Activated CD4-positive, alpha-beta T cell treated with anti-CD3 and anti-CD28 coated beads, Interleukin-2, amount 50 U/mL, for 16 hours (primary cell): ENCODE measurements at regions not wholly inside any gene's neighbourhood (a gene's known extent, or its start where the extent isn't known, plus 50 kb on each side); places are given as distances from the start of the nearest gene placed in this dataset.

Experiments
- DNase-seq: peaks from one replicate; pipeline ENCODE4 v3.0.0-alpha.2; 2020

DNA sequence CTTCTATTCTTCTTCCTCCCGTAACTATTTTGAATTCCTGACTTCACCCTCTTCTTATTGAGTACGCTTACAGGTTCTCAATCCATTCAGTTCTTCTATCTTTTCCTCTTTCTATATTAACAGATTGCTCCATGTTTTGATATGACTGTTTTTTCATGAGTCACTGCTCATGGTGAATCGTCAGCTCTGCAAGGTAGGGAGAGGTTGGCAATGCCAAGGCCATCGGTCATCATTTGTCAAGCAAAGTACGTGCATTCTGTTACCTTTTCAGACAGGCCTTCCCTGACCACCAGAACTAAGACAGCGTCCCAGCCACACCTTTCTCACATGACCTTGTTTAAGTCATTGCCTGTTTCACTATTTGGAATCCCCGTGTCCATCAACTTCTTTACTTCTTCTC lies 1001.9 kb upstream of the SORCS1 start:
- DNase-seq = no peak

DNA sequence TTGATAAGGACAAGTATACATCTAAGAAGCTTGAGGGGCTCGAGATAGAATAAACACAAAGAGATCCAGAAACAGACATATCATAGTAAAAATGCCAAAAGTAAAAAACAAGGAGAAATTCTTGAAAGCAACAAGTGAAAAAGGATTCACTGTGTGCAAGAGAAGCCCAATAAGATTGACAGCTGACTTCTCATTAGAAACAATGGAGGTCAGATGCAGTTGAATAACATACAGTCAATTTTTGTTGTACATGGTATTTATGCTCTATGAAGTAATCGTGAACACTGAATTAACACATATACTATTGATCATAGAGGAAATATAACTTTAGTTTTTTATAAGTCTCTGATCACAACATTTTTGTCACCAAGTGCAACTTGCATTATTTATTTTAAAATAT lies 982.8 kb upstream of the SORCS1 start:
- DNase-seq = no peak

DNA sequence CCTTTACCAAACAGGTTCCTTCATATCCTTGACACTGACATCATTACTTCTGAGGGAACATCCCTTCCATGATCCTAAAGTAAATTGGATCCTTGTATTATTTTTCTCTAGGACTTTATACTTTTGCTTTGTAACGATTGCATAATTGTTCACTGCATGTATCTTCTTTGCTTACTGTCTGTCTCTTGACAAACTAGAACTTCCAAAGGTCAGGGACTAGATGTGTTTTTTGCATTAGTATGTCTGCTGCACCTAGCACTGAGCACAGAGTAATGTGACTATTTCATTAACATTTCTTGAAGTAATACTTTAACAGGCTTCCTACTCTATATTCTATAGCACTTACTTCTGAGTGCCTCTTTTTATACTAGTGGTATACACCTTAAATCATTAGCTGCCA lies 976.6 kb upstream of the SORCS1 start:
- no peak for DNase-seq

DNA sequence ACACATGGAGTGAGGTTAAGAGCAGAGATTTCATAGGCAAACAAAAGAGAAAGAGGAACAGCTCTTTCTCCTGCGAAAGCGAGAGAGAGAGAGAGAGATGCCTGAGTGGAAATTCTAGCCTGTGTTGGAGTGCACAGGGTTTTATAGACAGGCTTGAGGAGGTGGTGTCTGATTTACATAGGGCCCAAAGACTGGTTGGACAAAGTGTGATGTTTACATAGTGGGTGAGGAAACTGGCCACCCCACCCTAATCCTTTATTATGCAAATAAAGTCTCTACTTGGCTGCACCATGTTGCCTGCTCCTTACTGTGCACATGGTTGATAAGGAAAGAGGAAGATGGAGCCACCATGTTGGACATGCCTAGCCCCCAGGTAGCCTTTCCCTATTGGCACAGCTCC lies 967.8 kb upstream of the SORCS1 start:
- no peak for DNase-seq

DNA sequence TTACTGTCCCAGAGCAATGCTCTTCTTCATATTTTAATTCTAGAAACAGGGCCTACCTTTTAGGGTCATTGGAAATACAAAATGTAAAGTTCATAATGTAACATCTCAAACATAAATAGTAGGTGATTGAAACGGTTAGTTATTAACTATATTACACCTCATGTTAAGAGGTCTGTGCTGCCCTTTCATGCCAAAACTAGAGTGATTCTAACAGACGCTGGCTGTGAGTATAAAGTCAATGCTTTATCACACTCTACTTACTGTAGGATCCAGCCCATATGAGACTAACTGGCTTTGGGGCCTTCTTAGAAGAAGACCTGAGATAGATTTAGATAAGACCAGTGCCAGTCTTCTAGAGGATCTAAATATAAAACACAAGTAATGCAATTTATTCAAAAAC lies 966.1 kb upstream of the SORCS1 start:
- DNase-seq = no peak

DNA sequence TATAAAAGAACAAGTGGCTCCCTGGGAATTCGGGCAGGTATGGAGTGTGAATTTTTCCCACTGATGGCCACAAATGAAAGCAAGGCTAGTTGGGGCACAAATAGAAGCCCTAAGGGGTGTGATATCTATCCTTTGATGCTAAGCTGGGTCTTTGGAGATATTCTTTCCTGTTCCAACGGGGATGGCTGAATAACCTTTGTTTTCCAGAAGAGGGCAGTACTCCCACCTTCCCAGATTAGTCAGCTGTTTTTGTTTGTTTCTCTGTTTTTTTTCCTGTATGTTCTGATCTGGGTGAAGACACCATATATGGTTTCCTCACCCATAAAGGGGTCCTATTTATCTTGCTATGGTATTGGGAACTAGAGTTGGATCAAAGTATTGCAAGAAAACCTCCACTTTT lies 947.7 kb upstream of the SORCS1 start:
- DNase-seq = no peak

DNA sequence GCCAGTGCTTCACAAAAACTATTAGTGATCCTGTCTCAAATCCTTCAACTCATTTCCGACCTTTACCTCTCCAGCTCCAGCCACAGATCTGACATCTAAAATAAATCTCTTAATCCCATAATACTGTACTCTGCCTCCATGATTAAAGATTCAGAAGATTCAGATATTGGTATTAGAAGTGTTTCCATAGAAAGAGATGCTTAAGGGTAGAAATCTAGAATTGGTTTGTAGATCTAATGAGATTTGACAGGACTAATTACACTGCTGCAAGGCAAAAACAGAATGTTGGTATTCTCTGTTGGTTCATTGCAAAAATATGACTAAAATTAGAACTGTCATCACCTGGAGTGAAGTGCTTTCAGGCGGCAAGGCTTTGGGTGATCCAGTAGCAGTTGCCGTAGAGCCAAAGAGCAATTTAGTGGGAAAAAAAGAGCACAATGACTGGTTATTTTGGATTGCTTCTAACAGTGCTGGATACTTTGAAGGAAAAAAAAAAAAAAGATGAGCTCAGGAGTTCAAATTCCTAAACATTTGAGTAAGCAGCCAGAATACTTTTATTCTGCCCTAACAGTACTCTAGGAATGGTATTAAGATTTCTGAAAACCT lies 940.1 kb upstream of the SORCS1 start:
- no peak for DNase-seq

DNA sequence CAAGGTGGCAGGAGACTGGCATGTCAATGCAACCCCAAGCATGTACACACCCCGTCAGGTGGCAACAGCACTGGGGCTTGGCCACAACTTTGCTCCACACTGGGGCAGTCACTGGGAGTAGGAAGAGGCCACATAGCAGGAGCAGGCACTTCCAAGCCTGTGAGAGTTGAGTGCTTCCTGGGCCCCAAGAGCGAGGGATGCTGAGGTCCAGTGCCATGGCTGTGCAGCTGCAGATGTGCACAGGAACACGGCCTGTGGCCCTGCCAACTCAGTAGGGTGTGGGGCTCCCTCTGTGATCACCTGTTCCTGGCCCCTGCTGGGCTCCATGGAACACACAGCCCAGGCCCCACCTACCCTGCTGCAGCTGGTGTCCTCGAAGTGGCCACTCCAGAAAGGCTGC lies 932.8 kb upstream of the SORCS1 start:
- DNase-seq = no peak

DNA sequence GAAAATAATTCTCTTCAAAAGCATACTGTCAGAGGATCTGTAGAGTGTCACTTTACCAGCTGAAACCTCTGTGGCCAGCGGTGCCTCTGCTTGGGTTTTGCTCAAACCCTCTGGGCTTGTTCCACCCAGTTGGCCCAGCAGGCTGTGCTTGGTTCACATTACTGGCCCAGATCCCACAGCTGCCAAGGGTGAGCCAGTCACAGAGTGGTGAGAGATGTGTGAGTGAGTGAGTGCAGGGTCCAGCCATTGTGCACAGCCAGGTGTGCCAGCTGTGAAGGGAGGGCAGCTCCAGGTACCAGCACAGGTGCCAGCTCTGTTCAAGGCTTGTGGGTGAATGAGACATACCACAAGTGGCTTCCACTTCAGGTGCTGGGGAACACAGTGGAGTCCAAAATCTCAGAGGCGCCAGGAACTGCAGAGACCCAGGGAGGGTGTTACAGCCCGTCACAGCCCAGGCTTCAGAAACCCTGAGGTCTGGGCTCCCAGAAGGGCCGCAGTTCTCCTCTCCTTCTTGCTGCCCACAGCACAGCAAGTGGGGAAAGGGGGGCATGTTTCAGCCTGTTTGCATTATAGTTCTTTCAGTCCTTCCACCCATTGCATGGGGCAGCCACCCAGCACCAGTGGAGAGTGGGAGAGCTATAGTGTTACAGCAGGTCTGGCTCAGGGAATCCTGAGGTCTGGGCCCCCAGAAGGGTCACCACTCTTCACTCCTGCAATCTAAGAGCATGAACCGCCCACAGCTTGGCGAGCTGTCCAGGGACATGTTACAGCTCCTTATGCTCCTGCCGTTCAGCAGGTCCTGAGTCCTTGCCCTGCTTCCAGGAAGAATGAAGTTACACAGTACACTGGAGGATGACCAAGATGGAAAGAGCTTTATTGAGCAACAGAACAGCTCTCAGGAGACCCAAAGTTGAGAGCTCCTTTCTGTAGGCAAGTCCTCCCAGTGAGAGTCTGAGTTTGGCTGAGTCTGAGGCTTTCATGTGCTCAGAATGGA lies 931.7 kb upstream of the SORCS1 start:
- DNase-seq = no peak

DNA sequence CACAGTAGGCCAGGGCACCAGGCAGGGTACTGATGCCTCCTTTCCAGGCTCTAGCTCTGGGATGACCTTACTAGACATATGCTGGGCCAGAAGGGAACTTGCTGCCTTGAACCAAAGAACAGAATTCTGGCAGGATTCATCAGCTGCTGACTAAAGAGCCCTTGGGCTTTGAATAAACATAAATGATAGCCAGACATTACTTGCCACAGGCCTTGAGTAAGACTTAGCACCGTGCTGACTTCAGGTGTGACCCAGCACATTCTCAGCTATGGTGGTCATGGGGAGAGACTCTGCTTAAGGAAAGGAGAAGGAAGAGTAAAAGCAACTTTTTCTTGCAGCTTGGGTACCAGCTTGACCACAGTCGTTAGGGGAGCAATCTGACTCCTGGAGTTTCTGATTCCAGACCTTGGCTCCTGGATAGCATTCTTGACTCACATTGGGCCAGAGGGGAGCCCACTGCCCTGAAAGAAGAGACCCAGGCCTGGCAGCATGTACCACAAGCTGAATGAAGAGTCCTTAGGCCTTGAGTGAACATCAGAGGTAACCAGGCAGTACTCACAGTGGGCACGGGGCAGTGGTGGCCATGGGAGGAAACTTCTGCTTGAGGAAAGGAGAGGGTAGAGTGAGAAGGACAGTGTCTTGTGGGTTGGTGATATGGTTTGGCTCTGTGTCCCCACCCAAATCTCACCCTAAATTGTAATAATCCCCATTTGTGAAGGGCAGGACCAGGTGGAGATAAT lies 926.1 kb upstream of the SORCS1 start:
- DNase-seq = no peak

DNA sequence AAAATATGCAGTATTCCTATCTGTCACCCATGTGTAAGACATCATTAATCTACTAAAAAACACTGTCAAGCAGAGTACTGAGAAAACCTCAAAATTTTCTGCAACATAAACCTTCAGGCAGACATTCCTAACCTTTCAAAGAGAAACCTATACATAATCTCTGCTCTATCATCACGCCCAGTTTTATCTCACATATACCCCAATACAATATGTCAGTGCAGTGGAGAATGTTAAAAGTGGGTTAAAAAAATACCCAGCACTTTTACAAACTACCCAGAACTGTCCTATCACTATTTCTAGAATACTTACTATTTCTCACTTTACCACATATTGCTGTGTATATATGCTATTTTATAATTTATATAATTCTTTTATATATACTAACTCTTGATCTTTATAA lies 922.0 kb upstream of the SORCS1 start:
- DNase-seq = no peak

DNA sequence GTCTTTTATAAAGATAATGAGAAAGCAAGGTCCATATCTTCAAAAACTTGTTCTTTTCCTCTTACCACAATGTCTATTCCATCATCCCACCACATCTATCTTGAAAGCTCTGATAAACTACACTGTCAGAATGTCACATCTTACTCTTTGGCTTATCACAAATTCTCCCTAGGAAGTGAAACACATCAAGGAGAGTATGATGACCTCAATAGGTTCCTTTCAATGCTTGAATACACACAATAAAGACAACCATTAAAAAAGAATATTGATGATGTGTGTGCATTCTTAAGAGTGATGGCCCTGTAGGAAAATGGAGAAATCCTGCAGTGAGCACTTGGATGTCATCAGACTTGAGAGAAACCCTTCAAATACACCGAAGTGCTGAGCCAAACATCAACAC lies 918.1 kb upstream of the SORCS1 start:
- no peak for DNase-seq

DNA sequence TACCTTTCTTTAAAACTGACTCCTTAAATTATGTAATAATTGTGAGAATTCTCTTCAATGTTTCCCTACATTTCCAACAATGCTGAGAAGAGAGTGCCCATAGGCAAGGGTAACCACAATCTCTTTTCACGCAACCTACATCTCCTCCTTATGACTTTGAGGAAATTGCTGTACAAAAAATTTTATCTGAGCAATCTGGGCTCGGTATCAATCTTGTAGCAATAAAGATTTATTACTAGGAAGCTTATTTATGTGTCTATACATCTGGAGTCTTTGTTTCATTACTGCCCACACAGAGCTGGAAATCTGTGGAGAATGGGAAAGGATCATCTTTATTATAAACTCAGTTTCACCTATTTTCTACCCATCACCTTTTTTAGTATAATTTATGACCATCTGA lies 913.8 kb upstream of the SORCS1 start:
- DNase-seq = no peak

DNA sequence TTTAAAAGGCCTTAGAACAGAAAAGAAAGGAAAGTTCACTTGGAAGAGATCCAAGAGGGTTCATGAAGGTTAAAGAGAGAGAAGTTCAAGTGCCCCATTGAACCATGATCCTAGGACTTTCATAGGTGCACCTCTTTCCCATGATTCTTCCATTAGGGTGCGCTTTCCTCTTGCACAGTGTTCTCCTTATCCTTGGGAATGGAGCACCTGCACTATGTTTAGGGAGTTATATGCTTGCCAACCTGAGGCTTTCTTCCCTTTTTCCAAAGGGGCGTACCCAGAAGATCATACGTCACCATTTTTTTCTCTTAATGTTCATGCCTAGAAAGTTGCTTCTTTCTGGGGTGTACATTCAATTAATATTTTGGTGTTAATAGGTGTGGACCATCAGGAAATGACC lies 908.0 kb upstream of the SORCS1 start:
- no peak for DNase-seq

DNA sequence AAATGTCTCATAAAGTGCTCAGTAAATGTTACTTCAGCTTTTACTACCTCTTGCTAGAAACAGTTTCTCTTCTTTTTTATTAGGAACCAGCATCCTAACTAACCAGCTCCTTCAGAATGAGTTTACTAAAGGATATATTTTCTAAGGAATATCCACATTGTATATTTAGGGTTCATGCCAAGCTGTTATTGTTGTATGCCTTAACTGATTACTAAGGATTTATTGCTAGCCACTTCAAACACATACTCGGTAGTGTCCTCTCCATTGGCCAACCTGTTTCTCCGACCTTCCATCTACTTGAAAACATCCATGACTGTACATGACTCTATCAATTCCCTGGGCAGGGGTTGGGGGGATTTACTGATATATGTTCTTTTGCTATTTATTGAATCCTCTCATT lies 906.3 kb upstream of the SORCS1 start:
- no peak for DNase-seq

DNA sequence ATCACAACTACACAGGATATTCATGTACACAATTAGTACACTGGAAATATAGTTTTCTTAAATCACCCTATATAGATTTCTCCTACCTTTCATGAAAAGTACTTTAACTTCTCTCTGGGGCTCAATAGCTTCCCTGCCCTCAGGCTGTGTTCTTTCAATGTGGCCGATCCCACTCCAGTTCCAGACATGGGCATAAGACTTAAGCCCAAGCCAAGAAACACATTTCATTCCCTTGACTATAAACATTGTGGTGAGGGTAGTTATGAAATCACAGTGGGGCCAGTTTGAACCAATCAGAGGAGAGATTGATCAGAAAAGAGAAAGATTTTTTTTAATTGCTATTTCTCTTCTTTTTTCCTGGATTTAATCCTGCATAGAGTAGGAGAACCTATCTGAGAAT lies 904.6 kb upstream of the SORCS1 start:
- DNase-seq = no peak

DNA sequence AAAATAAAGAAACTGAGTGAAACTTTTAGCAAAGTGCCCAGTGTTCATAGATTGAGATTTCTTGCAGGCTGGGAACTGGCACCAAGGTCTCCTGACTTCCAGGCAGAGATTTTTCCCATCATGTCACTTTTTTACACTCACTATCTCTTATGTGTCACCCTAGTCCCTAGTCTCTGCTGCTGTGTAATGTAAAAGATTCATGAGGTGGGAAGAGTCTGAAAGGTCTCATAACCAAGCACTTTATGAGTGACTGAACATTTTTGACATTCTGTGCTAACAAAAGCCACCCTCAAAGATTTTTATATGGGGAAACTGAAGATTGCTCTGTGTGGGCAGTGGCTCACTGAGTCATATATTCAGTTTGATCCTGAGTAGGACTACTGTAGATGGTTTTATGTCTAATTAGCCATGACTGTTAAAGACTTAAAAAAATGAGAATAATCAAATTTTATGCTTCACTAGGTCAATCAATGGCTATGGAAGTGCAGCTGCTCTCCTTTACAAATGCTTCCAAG lies 900.3 kb upstream of the SORCS1 start:
- no peak for DNase-seq

DNA sequence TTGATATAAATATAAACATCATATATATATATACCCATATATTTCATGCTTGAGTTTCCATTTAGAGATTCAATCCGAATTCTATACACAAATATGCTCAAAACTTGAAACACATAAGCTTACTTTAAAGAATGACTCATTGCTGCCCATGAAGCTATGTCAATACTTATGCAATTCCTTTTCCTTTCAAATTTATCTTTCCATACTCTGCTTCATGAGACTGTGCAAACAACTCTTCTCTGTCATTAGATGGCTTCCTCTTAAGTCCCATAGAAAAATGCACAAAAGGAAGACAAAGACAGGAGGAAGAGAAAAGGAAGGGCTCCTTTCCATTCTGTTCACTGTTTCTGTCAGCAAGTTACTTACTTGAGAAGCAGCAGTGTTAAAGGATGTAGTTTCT lies 895.7 kb upstream of the SORCS1 start:
- DNase-seq = no peak

DNA sequence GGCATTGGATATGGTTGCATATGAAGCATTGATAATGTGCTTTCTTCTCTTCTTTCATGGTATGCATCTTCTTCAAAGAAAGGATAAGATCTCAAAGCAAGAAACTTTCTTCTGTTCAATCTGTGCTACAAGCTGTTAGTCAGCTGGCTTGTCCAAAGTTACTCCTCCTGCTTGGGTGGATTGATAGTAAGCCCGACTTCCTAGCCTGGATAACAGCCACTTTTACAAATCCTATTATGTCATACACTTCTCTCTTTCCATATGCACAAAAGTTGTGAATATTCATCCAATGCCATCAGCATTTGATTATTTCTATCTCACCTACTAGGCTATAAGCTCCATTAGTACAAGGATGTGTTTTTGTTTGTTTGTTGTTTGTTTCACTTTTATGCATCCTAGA lies 891.0 kb upstream of the SORCS1 start:
- DNase-seq = no peak

DNA sequence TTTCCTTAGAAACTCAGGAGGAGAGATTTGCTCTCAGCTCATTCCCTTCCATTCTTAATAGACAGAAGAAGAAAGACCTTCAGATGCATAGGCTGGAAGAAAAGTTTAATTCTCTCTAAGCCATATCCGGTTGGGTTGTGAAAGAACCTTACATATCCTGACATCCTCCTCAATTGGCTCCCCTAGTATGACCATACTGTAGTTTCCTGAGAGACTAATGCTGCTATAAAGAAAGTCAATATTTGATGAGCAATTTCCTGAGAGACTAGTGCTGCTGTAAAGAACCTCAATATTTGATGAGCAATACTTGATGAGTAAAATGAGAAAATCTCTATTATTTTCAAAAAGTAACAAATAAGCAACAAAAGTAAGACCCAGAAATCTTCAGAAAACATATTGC lies 888.5 kb upstream of the SORCS1 start:
- no peak for DNase-seq

DNA sequence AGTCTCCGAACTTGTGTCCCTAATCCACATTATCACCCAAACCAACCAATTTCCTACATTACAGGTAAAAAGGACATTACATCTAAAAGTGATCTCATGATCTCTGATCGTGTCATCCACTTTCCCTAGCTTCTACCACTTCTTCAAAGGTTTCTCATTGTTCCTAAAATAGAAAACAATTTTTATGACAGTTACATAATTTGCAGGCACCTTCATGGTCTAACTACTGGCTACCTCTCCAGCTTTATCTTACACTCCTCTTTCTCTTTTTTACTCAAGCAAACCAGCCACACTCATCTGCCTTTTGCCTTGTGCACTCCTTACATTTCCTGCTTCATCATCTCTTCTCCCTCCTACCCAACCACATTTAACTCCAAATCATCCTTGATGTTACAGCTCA lies 886.7 kb upstream of the SORCS1 start:
- DNase-seq = no peak

DNA sequence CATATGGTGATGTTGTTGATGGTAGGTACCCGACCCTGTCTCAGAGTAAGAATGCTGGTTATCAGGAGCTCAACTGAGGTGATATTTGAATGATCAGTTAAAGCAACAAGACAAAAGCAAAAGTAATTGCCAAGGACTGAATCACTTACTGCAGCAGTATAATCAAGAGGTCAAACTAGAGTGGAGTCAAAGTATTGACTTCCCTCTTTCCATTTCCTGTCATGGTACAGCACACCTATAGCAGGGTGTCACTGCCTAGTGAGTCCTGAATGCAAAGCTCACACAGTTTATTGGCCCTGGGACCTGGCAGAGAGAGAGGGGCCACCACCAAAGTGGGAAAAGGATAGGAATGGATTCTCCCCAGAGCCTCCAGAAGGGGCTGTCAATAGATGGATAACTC lies 886.1 kb upstream of the SORCS1 start:
- DNase-seq = no peak

DNA sequence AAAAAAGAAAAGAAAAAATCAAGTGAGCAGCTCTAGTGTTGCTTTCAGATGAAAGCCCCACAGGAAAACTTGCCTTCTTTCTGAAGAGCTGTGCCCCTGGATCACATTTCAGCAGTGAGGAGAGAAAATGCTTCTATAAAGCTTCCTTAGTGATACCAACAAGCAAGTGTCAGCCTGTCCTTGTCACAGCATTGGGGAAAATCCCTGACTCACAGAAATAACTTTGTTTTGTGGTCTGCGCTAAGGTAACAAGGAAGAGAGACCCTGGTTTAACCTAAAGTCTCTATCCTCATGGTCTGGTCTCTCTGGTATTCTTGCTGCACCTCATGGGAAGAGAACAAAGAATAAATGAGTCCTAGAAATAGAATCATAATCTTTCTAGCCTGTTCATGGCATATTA lies 885.2 kb upstream of the SORCS1 start:
- no peak for DNase-seq

DNA sequence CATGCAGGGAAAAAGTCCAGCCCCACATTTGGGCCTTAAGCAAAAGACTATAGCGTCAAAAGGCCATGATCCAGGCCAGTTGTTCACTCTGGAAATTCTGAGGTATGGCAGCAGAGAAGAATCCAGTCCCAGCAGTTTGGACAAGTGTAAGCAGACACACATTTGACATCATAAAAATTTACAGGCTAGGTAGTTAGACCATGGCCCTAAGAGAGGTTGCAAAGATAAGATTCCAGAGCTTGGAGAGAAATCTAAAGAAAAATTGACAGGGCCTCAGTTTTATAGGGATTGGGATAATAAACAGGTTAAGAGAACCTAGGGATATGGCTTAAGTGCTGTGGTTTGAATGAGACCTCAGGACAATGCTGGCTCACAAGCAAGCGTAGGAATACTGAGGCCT lies 884.4 kb upstream of the SORCS1 start:
- no peak for DNase-seq
